ENCODE measurements at regions not wholly inside any gene's neighbourhood (a gene's known extent, or its start where the extent isn't known, plus 50 kb on each side); places are given as distances from the start of the nearest gene placed in this dataset.

GRCh38 chr2:128996078-128996477, 677.4 kb upstream of the HS6ST1 start (continued):
- TF ChIP-seq KIAA2018 (CRISPR knock-in tag; IDR thresholded peaks at IDR 0.05; ENCODE audit: borderline replicate concordance) (no peak), ASH2L (IDR thresholded peaks at IDR 0.05; ENCODE audit: insufficient read length, low read depth, low read length) (no peak), ZNF558 (CRISPR knock-in tag; IDR thresholded peaks at IDR 0.05; ENCODE audit: borderline replicate concordance) (no peak), RFX1 (IDR thresholded peaks at IDR 0.05) (no peak), ZSCAN9 (CRISPR knock-in tag; IDR thresholded peaks at IDR 0.05; ENCODE audit: borderline replicate concordance) (no peak), ZNF18 (CRISPR knock-in tag; IDR thresholded peaks at IDR 0.05; ENCODE audit: insufficient replicate concordance) (no peak)
